H9 (cell line): ENCODE measurements at regions not wholly inside any gene's neighbourhood (a gene's known extent, or its start where the extent isn't known, plus 50 kb on each side); places are given as distances from the start of the nearest gene placed in this dataset.

Source experiments
- DNase-seq: peaks from one replicate; pipeline ENCODE4 v3.0.0-alpha.2; 2017
- H2AFZ ChIP-seq: one replicate; pipeline ENCODE4 v1.6.1; 2013; ENCODE audit warnings: mild to moderate bottlenecking, low read length, control low read depth, moderate library complexity
- H2AK5ac ChIP-seq: 2 replicates; pipeline ENCODE4 v1.6.1; 2013; ENCODE audit warnings: low read length, control low read depth, mixed read lengths; ENCODE audit not compliant: insufficient read length
- H2BK120ac ChIP-seq: one replicate; pipeline ENCODE4 v1.6.1; 2013; ENCODE audit warnings: low read depth, mild to moderate bottlenecking, low read length, control low read depth, inconsistent platforms; ENCODE audit not compliant: poor library complexity, severe bottlenecking
- H2BK12ac ChIP-seq: 2 replicates; pipeline ENCODE4 v1.6.1; 2013; ENCODE audit warnings: low read length, control low read depth, mixed read lengths, low read depth; ENCODE audit not compliant: insufficient read length
- H2BK15ac ChIP-seq: 2 replicates; pipeline ENCODE4 v1.6.1; 2013; ENCODE audit warnings: low read depth, low read length, control low read depth
- H2BK20ac ChIP-seq: one replicate; pipeline ENCODE4 v1.6.1; 2013; ENCODE audit warnings: low read depth, mild to moderate bottlenecking, low read length, control low read depth, inconsistent platforms; ENCODE audit not compliant: poor library complexity, severe bottlenecking
- H2BK5ac ChIP-seq: 2 replicates; pipeline ENCODE4 v1.6.1; 2013; ENCODE audit warnings: low read length, control low read depth, mixed read lengths; ENCODE audit not compliant: insufficient read length
- H3K14ac ChIP-seq: 2 replicates; pipeline ENCODE4 v1.6.1; 2013; ENCODE audit warnings: low read length, control low read depth; ENCODE audit not compliant: insufficient read depth
- H3K18ac ChIP-seq: 2 replicates; pipeline ENCODE4 v1.6.1; 2013; ENCODE audit warnings: low read depth, mild to moderate bottlenecking, mixed read lengths, low read length, control low read depth; ENCODE audit not compliant: insufficient read length
- H3K23ac ChIP-seq: 2 replicates; pipeline ENCODE4 v1.6.1; 2013; ENCODE audit warnings: low read length, control low read depth, mixed read lengths, low read depth; ENCODE audit not compliant: insufficient read length
- H3K23me2 ChIP-seq: 2 replicates; pipeline ENCODE4 v1.6.1; 2013; ENCODE audit warnings: low read depth, mild to moderate bottlenecking, mixed read lengths, low read length, control low read depth; ENCODE audit not compliant: insufficient read length, poor library complexity, severe bottlenecking
- H3K27ac ChIP-seq: 2 replicates; pipeline ENCODE4 v1.5.1; 2013; ENCODE audit warnings: low read length, control low read depth, mixed read lengths, low read depth; ENCODE audit not compliant: insufficient read length
- H3K27me3 ChIP-seq: 2 replicates; pipeline ENCODE4 v1.6.1; 2013; ENCODE audit warnings: low read length, control low read depth, inconsistent platforms; ENCODE audit not compliant: insufficient read depth
- H3K4ac ChIP-seq: 2 replicates; pipeline ENCODE4 v1.6.1; 2013; ENCODE audit warnings: low read depth, mild to moderate bottlenecking, control low read depth, inconsistent platforms, low read length, moderate library complexity
- H3K4me1 ChIP-seq: 2 replicates; pipeline ENCODE4 v1.6.1; 2013; ENCODE audit warnings: low read length, control low read depth, inconsistent platforms; ENCODE audit not compliant: insufficient read depth
- H3K4me2 ChIP-seq: 2 replicates; pipeline ENCODE4 v1.6.1; 2013; ENCODE audit warnings: low read length, control low read depth, mixed read lengths; ENCODE audit not compliant: insufficient read length, insufficient read depth
- H3K56ac ChIP-seq: 2 replicates; pipeline ENCODE4 v1.6.1; 2013; ENCODE audit warnings: low read depth, mild to moderate bottlenecking, mixed read lengths, low read length, control low read depth; ENCODE audit not compliant: insufficient read length
- H3K79me1 ChIP-seq: 2 replicates; pipeline ENCODE4 v1.6.1; 2013; ENCODE audit warnings: low read depth, mild to moderate bottlenecking, moderate library complexity, low read length, control low read depth, inconsistent platforms; ENCODE audit not compliant: insufficient read depth, poor library complexity, severe bottlenecking
- H3K79me2 ChIP-seq: 2 replicates; pipeline ENCODE4 v1.6.1; 2013; ENCODE audit warnings: low read length, control low read depth, inconsistent platforms; ENCODE audit not compliant: insufficient read depth
- H3K9ac ChIP-seq: 2 replicates; pipeline ENCODE4 v1.6.1; 2013; ENCODE audit warnings: low read length, control low read depth, mixed read lengths; ENCODE audit not compliant: insufficient read length; ENCODE audit errors: extremely low read depth
- H3K9me3 ChIP-seq: one replicate; pipeline ENCODE4 v1.6.1; 2013; ENCODE audit warnings: low read depth, low read length, inconsistent platforms; ENCODE audit not compliant: control insufficient read depth
- H3T11ph ChIP-seq: one replicate; pipeline ENCODE4 v1.6.1; 2013; ENCODE audit warnings: mild to moderate bottlenecking, low read length, control low read depth, inconsistent platforms
- H4K20me1 ChIP-seq: one replicate; pipeline ENCODE4 v1.6.1; 2013; ENCODE audit not compliant: control insufficient read depth, insufficient read length, insufficient read depth
- H4K5ac ChIP-seq: 2 replicates; pipeline ENCODE4 v1.6.1; 2013; ENCODE audit warnings: low read depth, mild to moderate bottlenecking, mixed read lengths, low read length, control low read depth; ENCODE audit not compliant: insufficient read length
- H4K8ac ChIP-seq: replicated peaks from 2 replicates; pipeline ENCODE4 v1.6.1; 2013; ENCODE audit warnings: low read length, control low read depth, mixed read lengths, low read depth; ENCODE audit not compliant: insufficient read length
- H4K91ac ChIP-seq: 2 replicates; pipeline ENCODE4 v1.6.1; 2013; ENCODE audit warnings: low read depth, mild to moderate bottlenecking, moderate library complexity, mixed read lengths, low read length, control low read depth; ENCODE audit not compliant: insufficient read length
- H3K27ac Mint-ChIP-seq, 3 experiments: 2 replicates in 2 of 3; 3 replicates in 1 of 3; pipeline ENCODE4 v1.8.0; 2020 to 2021; ENCODE audit warnings: mixed read lengths in 3 of 3, mild to moderate bottlenecking in 1 of 3, moderate library complexity in 1 of 3
- H3K27me3 Mint-ChIP-seq: 2 replicates; pipeline ENCODE4 v1.8.0; 2021; ENCODE audit warnings: low read depth, mild to moderate bottlenecking, moderate library complexity, mixed read lengths
- H3K36me3 Mint-ChIP-seq, 3 experiments: 2 replicates in 2 of 3; 3 replicates in 1 of 3; pipeline ENCODE4 v1.8.0; 2020 to 2021; ENCODE audit warnings: low read depth in 3 of 3, mixed read lengths in 3 of 3; ENCODE audit not compliant: insufficient read depth in 1 of 3
- H3K4me1 Mint-ChIP-seq, 2 experiments: 2 replicates each; pipeline ENCODE4 v1.8.0; 2020; ENCODE audit warnings: mixed read lengths in 2 of 2
- H3K4me3 Mint-ChIP-seq, 2 experiments: 2 replicates in 1 of 2; 3 replicates in 1 of 2; pipeline ENCODE4 v1.8.0; 2020 to 2021; ENCODE audit warnings: mild to moderate bottlenecking in 2 of 2, mixed read lengths in 2 of 2, moderate library complexity in 1 of 2
- H3K9me3 Mint-ChIP-seq, 2 experiments: 2 replicates in 1 of 2; 3 replicates in 1 of 2; pipeline ENCODE4 v1.8.0; 2020; ENCODE audit warnings: mild to moderate bottlenecking in 2 of 2, mixed read lengths in 2 of 2, moderate library complexity in 1 of 2
- WGBS: extraction: QIAGEN DNeasy Blood & Tissue Kit; methylation state at CpG from one replicate; pipeline ENCODE4 v1.1.7; 2013; ENCODE audit warnings: missing lambda C conversion rate, low lambda C conversion rate, mixed read lengths; ENCODE audit not compliant: insufficient read length; ENCODE audit errors: extremely low coverage; 5-methylcytosine and 5-hydroxymethylcytosine counted together
- TF ChIP-seq, protein P1 (sequence below): fragments of 200-600 bp; sonication (generic); conservative IDR thresholded peaks from 3 replicates; pipeline ENCODE4 v1.8.0; 2021; ENCODE audit warnings: antibody characterized with exemption, mild to moderate bottlenecking

DNA sequence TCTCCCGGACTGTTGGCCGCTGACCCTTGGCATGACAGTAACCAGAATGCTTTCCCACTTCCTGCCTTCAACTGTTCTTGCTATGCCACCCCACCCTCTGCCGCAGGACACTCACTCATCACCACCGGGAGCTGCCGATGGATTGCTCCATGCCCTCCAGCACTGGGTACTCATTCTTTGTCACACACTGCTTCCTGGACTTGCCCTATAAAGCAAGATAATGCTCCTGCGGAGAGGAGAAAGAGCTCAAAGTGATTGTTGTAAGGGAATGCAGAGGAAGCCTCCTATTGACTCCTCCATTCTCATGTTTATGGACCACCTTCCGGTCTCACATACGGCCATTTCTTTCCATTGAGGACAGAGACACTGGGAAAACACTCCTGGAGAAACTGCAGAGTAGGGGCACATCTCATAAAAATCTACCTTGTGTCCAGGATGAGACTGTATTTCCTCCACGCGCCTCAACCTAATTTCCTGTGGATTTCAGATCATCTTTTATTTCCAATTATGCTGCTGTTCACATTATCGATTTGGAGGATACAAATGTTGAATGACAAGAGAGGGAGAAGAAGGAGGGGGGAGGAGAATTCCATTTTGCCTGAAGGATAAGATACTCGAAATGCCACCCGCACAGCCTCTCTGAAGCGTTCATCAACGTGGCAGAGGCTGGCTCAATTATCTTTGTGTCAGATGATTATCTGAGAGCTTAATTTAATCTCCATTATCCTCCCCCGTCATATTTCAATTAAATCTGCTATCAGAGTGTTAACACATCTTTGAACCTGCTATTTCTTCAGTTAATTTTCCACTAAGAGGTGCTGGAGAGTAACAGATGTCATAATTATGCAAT lies 486.1 kb upstream of the SALL1 start:
- Histone ChIP-seq H3K18ac (peak overlapping the region; percentile 50), H3K79me1 (no peaks in the 10 kb centered on the region), H3K4me2 (peak overlapping the region; percentile 59), H2BK12ac (no peak overlapping the region), H3K9me3 (no peaks in the 10 kb centered on the region), H3K56ac (no peak overlapping the region), H3K9ac (no peak overlapping the region), H2BK120ac (no peak overlapping the region), H2AK5ac (no peak overlapping the region), H3T11ph (no peak overlapping the region), H4K91ac (no peak overlapping the region), H2BK5ac (no peak overlapping the region), H4K8ac (no peak overlapping the region), H3K23me2 (no peaks in the 10 kb centered on the region), H3K79me2 (no peaks in the 10 kb centered on the region), H3K14ac (no peak overlapping the region), H3K4me1 (peaks cover 12% of the 10 kb centered on the region), H3K27me3 (0 out of 2 replicates have a peak, but pooled peaks cover 2% of the 10 kb centered on the region), H4K5ac (no peak overlapping the region), H3K23ac (no peak overlapping the region), H2BK15ac (no peak overlapping the region), H3K4ac (no peak overlapping the region), H3K27ac (peak overlapping the region; percentile 71), H4K20me1 (no peaks in the 10 kb centered on the region), H2BK20ac (no peak overlapping the region), H2AFZ (no peak overlapping the region)
- DNase-seq: peak; percentile 90
- H3K27ac Mint-ChIP-seq: peak overlapping the region; percentile 86 to 95 (median 91)
- H3K4me3 Mint-ChIP-seq: peak overlapping the region; percentile 58 to 69
- H3K27me3 Mint-ChIP-seq: peaks cover 77% of the 10 kb centered on the region
- H3K9me3 Mint-ChIP-seq: peaks cover 0 to 3% of the 10 kb centered on the region in 2 experiments; a peak in 4 of 5 replicates
- TF ChIP-seq, protein P1, sequence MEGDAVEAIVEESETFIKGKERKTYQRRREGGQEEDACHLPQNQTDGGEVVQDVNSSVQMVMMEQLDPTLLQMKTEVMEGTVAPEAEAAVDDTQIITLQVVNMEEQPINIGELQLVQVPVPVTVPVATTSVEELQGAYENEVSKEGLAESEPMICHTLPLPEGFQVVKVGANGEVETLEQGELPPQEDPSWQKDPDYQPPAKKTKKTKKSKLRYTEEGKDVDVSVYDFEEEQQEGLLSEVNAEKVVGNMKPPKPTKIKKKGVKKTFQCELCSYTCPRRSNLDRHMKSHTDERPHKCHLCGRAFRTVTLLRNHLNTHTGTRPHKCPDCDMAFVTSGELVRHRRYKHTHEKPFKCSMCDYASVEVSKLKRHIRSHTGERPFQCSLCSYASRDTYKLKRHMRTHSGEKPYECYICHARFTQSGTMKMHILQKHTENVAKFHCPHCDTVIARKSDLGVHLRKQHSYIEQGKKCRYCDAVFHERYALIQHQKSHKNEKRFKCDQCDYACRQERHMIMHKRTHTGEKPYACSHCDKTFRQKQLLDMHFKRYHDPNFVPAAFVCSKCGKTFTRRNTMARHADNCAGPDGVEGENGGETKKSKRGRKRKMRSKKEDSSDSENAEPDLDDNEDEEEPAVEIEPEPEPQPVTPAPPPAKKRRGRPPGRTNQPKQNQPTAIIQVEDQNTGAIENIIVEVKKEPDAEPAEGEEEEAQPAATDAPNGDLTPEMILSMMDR: no peak
- H3K36me3 Mint-ChIP-seq: peaks cover 0 to 9% (median 0%) of the 10 kb centered on the region in 3 experiments; a peak in 4 of 7 replicates
- peaks cover 36 to 43% of the 10 kb centered on the region in 2 experiments for H3K4me1 Mint-ChIP-seq
- no CpG with 5 or more reads among the region's 16 CpGs for WGBS
